Caco-2 (cell line): ENCODE measurements at regions not wholly inside any gene's neighbourhood (a gene's known extent, or its start where the extent isn't known, plus 50 kb on each side); places are given as distances from the start of the nearest gene placed in this dataset.

ENCODE experiments used
- BruUV-seq: library from RNA; stranded (reverse); fragments of 400-500 nt; replicated peaks from 2 replicates; lab custom pipeline; 2021; lab: Mats Ljungman, UMichigan
- CTCF ChIA-PET: fragments of 300-600 bp; sonication (Branson Sonifier 250); formaldehyde crosslinking; loops from one replicate; lab custom pipeline; 2022; ENCODE audit warnings: antibody characterized with exemption; lab: Charles Lee
- POLR2A ChIA-PET: fragments of 300-600 bp; sonication (Branson Sonifier 250); formaldehyde crosslinking; loops from one replicate; lab custom pipeline; 2022; ENCODE audit warnings: antibody characterized with exemption; lab: Charles Lee
- DNase-seq, 2 experiments: peaks; one replicate each; pipeline versions ENCODE4 v3.0.0 to v3.0.0-alpha.2; 2020 to 2022
- H3K27me3 ChIP-seq: replicated peaks from 2 replicates; pipeline ENCODE4 v1.6.0; 2011; ENCODE audit warnings: low read length; ENCODE audit not compliant: control insufficient read depth, insufficient read depth
- H3K36me3 ChIP-seq: 2 replicates; pipeline ENCODE4 v1.5.1; 2011; ENCODE audit warnings: low read length; ENCODE audit not compliant: control insufficient read depth, insufficient read depth
- H3K4me1 ChIP-seq: fragments of 250-450 bp; sonication (Bioruptor Pico); 2 replicates; pipeline ENCODE4 v1.5.1; 2020; ENCODE audit warnings: mild to moderate bottlenecking
- H3K4me3 ChIP-seq: 2 replicates; pipeline ENCODE4 v1.5.1; 2011; ENCODE audit warnings: low read depth, mild to moderate bottlenecking, control low read depth, low read length
- H3K9me3 ChIP-seq: fragments of 250-450 bp; sonication (Bioruptor Pico); 2 replicates; pipeline ENCODE4 v1.5.1; 2020; ENCODE audit warnings: mild to moderate bottlenecking, moderate library complexity
- H3K27ac Mint-ChIP-seq: one replicate; pipeline ENCODE4 v1.8.0; 2022; ENCODE audit warnings: mixed read lengths; ENCODE audit not compliant: unreplicated experiment
- H3K27me3 Mint-ChIP-seq: one replicate; pipeline ENCODE4 v1.8.0; 2022; ENCODE audit warnings: mixed read lengths; ENCODE audit not compliant: insufficient read depth, unreplicated experiment
- H3K36me3 Mint-ChIP-seq: one replicate; pipeline ENCODE4 v1.8.0; 2022; ENCODE audit warnings: mild to moderate bottlenecking, mixed read lengths; ENCODE audit not compliant: insufficient read depth, unreplicated experiment
- H3K4me1 Mint-ChIP-seq: one replicate; pipeline ENCODE4 v1.8.0; 2022; ENCODE audit warnings: low read depth, mixed read lengths; ENCODE audit not compliant: unreplicated experiment
- H3K4me3 Mint-ChIP-seq: one replicate; pipeline ENCODE4 v1.8.0; 2022; ENCODE audit warnings: mild to moderate bottlenecking, moderate library complexity, mixed read lengths; ENCODE audit not compliant: unreplicated experiment
- H3K9me3 Mint-ChIP-seq: one replicate; pipeline ENCODE4 v1.8.0; 2022; ENCODE audit warnings: mixed read lengths; ENCODE audit not compliant: unreplicated experiment
- CTCF ChIP-seq, 2 experiments: fragments of 200-600 bp in 1 of 2; IDR thresholded peaks; 1 replicate in 1 of 2; 2 replicates in 1 of 2; pipeline versions ENCODE4 v1.5.1 to v1.8.0; 2011 to 2022; ENCODE audit warnings: antibody characterized with exemption in 1 of 2, control low read depth in 1 of 2, inconsistent platforms in 1 of 2, low read depth in 1 of 2, low read length in 1 of 2, mild to moderate bottlenecking in 1 of 2, moderate library complexity in 1 of 2; ENCODE audit not compliant: insufficient read depth in 1 of 2, severe bottlenecking in 1 of 2, unreplicated experiment in 1 of 2
- intact Hi-C: fragments of 100-400 bp; cut with micrococcal nuclease; formaldehyde crosslinking; loops from one replicate; pipeline ENCODE4 v1.10.0; 2022; ENCODE audit not compliant: unreplicated experiment

- intact Hi-C loops, result no loop called here
- no peaks in the 10 kb centered on the region for H3K9me3 Mint-ChIP-seq
- POLR2A ChIA-PET, result interaction anchor here (0.7 kb wide), 1 partner anchor 79 kb away, joined by 6 read pairs; no protein-coding TSS in a partner anchor
- H3K4me1 ChIP-seq, result peaks cover 18% of the 10 kb centered on the region
- no peaks in the 10 kb centered on the region for H3K36me3 ChIP-seq
- H3K36me3 Mint-ChIP-seq, result peaks cover 9% of the 10 kb centered on the region
- no peak for TF ChIP-seq CTCF (IDR thresholded peaks at IDR 0.05; ENCODE audit: insufficient read depth in 1 of 2, low read depth in 1 of 2, low read length in 1 of 2, severe bottlenecking in 1 of 2, unreplicated experiment in 1 of 2)
- H3K27me3 Mint-ChIP-seq, result no peaks in the 10 kb centered on the region
- no peak overlapping the region for H3K4me3 ChIP-seq
- no peaks in the 10 kb centered on the region for H3K9me3 ChIP-seq
- no TSS peak for BruUV-seq
- no peaks in the 10 kb centered on the region for H3K27me3 ChIP-seq
- peaks cover 6% of the 10 kb centered on the region for H3K4me1 Mint-ChIP-seq
- H3K27ac Mint-ChIP-seq, result peak overlapping the region; percentile 69
- peak; percentile 74 to 77 for DNase-seq
- CTCF ChIA-PET, result no interaction called here
- H3K4me3 Mint-ChIP-seq, result no peak overlapping the region
Observed at GRCh38 chr6:21678990-21679389, 85.4 kb downstream of the SOX4 start.

GRCh38 chr6:21679761-21680265, 86.3 kb downstream of the SOX4 start:
- Histone ChIP-seq H3K9me3 (no peaks in the 10 kb centered on the region), H3K4me3 (no peak overlapping the region), H3K36me3 (no peaks in the 10 kb centered on the region), H3K27me3 (no peaks in the 10 kb centered on the region), H3K4me1 (peaks cover 18% of the 10 kb centered on the region)
- intact Hi-C loops, result no loop called here
- Mint-ChIP-seq H3K27me3 (no peaks in the 10 kb centered on the region), H3K4me3 (no peak overlapping the region), H3K9me3 (no peaks in the 10 kb centered on the region), H3K27ac (peak overlapping the region; percentile 69), H3K36me3 (peaks cover 9% of the 10 kb centered on the region), H3K4me1 (peaks cover 6% of the 10 kb centered on the region)
- no peak for TF ChIP-seq CTCF (IDR thresholded peaks at IDR 0.05; ENCODE audit: insufficient read depth in 1 of 2, low read depth in 1 of 2, low read length in 1 of 2, severe bottlenecking in 1 of 2, unreplicated experiment in 1 of 2)
- no TSS peak for BruUV-seq
- ChIA-PET CTCF (no interaction called here), POLR2A (no interaction called here)
- peak in 1 of 2 experiments; percentile 8 for DNase-seq

- Mint-ChIP-seq H3K9me3 (no peaks in the 10 kb centered on the region), H3K4me3 (no peak overlapping the region), H3K36me3 (peaks cover 9% of the 10 kb centered on the region), H3K4me1 (peaks cover 6% of the 10 kb centered on the region), H3K27me3 (no peaks in the 10 kb centered on the region), H3K27ac (no peak overlapping the region)
- intact Hi-C loops, result no loop called here
- no peak for TF ChIP-seq CTCF (IDR thresholded peaks at IDR 0.05; ENCODE audit: insufficient read depth in 1 of 2, low read depth in 1 of 2, low read length in 1 of 2, severe bottlenecking in 1 of 2, unreplicated experiment in 1 of 2)
- Histone ChIP-seq H3K27me3 (no peaks in the 10 kb centered on the region), H3K36me3 (no peaks in the 10 kb centered on the region), H3K9me3 (no peaks in the 10 kb centered on the region), H3K4me1 (peaks cover 18% of the 10 kb centered on the region), H3K4me3 (no peak overlapping the region)
- no peak for DNase-seq
- CTCF ChIA-PET, result no interaction called here
- no TSS peak for BruUV-seq
- POLR2A ChIA-PET, result interaction anchor here (0.7 kb wide), 1 partner anchor 283 kb away, joined by 7 read pairs; no protein-coding TSS in a partner anchor
Observed at GRCh38 chr6:21680611-21681010, 87.1 kb downstream of the SOX4 start.
